ENCODE measurements at regions not wholly inside any gene's neighbourhood (a gene's known extent, or its start where the extent isn't known, plus 50 kb on each side); places are given as distances from the start of the nearest gene placed in this dataset.
"Not testable (repeated sequence)": the region's sequence is repeated elsewhere in the genome, so short reads cannot be mapped to it uniquely, and the experiment has no call there.

GRCh38 chr9:97771641-97772040, 74.5 kb upstream of the XPA start:
- H3K4me3 ChIP-seq (ENCODE audit: low read depth, low read length), result no peak overlapping the region
- DNase-seq (ENCODE audit: low read depth), result no peak

GRCh38 chr9:97772145-97772544, 75.0 kb upstream of the XPA start:
- DNase-seq (ENCODE audit: low read depth), result no peak
- no peak overlapping the region for H3K4me3 ChIP-seq (ENCODE audit: low read depth, low read length)

- H3K4me3 ChIP-seq (ENCODE audit: low read depth, low read length), result no peak overlapping the region
- DNase-seq (ENCODE audit: low read depth), result no peak
These were observed 76.0 kb upstream of the XPA start for GRCh38 chr9:97773091-97773490.

GRCh38 chr9:97773723-97774122, 76.6 kb upstream of the XPA start:
- H3K4me3 ChIP-seq (ENCODE audit: low read depth, low read length), result no peak overlapping the region
- DNase-seq (ENCODE audit: low read depth), result no peak

GRCh38 chr9:97774673-97775072, 77.5 kb upstream of the XPA start:
- H3K4me3 ChIP-seq (ENCODE audit: low read depth, low read length), result no peak overlapping the region
- DNase-seq (ENCODE audit: low read depth), result no peak

GRCh38 chr9:97778740-97779139, 74.3 kb upstream of the FOXE1 start:
- H3K4me3 ChIP-seq (ENCODE audit: low read depth, low read length); DNase-seq (ENCODE audit: low read depth): not testable (repeated sequence)

GRCh38 chr9:97779608-97780007, 73.4 kb upstream of the FOXE1 start:
- H3K4me3 ChIP-seq (ENCODE audit: low read depth, low read length), result no peak overlapping the region
- DNase-seq (ENCODE audit: low read depth), result no peak

GRCh38 chr9:97781902-97782301, 71.1 kb upstream of the FOXE1 start:
- DNase-seq (ENCODE audit: low read depth), result no peak

GRCh38 chr9:97786341-97786740, 66.7 kb upstream of the FOXE1 start:
- no peak overlapping the region for H3K4me3 ChIP-seq (ENCODE audit: low read depth, low read length)
- DNase-seq (ENCODE audit: low read depth), result no peak

More at GRCh38 chr9:97781902-97782301, 71.1 kb upstream of the FOXE1 start:
- H3K4me3 ChIP-seq (ENCODE audit: low read depth, low read length), result no peak overlapping the region

GRCh38 chr9:97787551-97787950, 65.5 kb upstream of the FOXE1 start:
- DNase-seq (ENCODE audit: low read depth), result no peak
- no peak overlapping the region for H3K4me3 ChIP-seq (ENCODE audit: low read depth, low read length)

- DNase-seq (ENCODE audit: low read depth), result no peak
- H3K4me3 ChIP-seq (ENCODE audit: low read depth, low read length), result no peak overlapping the region
These were observed 64.0 kb upstream of the FOXE1 start for GRCh38 chr9:97788763-97789663.

GRCh38 chr9:97790542-97790941, 62.5 kb upstream of the FOXE1 start:
- no peak for DNase-seq (ENCODE audit: low read depth)
- H3K4me3 ChIP-seq (ENCODE audit: low read depth, low read length), result no peak overlapping the region

GRCh38 chr9:97791542-97791941, 61.5 kb upstream of the FOXE1 start:
- DNase-seq (ENCODE audit: low read depth), result no peak
- H3K4me3 ChIP-seq (ENCODE audit: low read depth, low read length), result no peak overlapping the region

- H3K4me3 ChIP-seq (ENCODE audit: low read depth, low read length), result no peak overlapping the region
- DNase-seq (ENCODE audit: low read depth), result no peak
These were observed 60.0 kb upstream of the FOXE1 start for GRCh38 chr9:97793067-97793466.

GRCh38 chr9:97794666-97795065, 58.4 kb upstream of the FOXE1 start:
- no peak overlapping the region for H3K4me3 ChIP-seq (ENCODE audit: low read depth, low read length)
- no peak for DNase-seq (ENCODE audit: low read depth)

- not testable (repeated sequence) for H3K4me3 ChIP-seq (ENCODE audit: low read depth, low read length); DNase-seq (ENCODE audit: low read depth)
These were observed 56.9 kb upstream of the FOXE1 start for GRCh38 chr9:97796176-97796575.

GRCh38 chr9:97801180-97801579, 51.8 kb upstream of the FOXE1 start:
- H3K4me3 ChIP-seq (ENCODE audit: low read depth, low read length), result no peak overlapping the region
- DNase-seq (ENCODE audit: low read depth), result no peak

- peak; percentile 30 for DNase-seq (ENCODE audit: low read depth)
- no peak overlapping the region for H3K4me3 ChIP-seq (ENCODE audit: low read depth, low read length)
These were observed 50.8 kb upstream of the FOXE1 start for GRCh38 chr9:97802276-97802675.

GRCh38 chr9:97803167-97804058, 49.6 kb upstream of the FOXE1 start:
- peak; percentile 10 for DNase-seq (ENCODE audit: low read depth)
- peak overlapping the region; percentile 44 for H3K4me3 ChIP-seq (ENCODE audit: low read depth, low read length)

Measured in skeletal muscle cell (primary cell).